ENCODE measurements at regions not wholly inside any gene's neighbourhood (a gene's known extent, or its start where the extent isn't known, plus 50 kb on each side); places are given as distances from the start of the nearest gene placed in this dataset.

DNA sequence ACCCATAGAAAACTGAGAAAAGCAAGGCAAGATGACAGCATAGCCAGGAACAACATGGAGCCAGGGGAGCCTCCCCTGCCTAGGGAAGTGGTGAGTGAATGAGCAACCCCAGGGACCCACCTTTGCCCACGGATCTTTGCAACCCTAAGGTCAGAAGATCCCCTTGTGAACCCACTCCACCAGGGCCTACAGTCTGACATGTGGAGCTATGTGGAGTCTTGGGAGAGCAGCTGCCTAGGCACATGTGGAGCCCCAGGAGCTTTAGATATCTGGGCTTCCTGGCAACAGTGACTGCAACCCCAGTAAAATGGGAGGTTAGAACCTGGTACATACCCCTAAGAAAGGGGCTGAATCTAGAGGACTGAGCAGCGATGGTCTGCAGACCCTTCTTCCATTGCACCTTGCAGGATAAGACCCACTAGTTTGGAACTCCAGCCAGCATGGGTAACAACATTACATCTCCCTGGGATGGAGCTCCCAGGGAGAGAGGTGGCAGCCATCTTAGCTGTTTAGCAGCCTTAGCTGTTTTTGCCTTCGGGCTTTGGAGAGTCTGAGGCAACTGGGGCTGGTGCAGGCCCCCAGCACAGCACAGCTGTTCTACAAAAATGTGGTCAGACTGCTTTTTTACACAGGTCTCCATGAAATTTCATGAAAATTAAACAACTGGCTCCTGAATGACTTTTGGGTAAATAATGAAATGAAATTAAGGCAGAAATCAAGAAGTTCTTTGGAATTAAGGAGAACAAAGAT is 104.7 kb upstream of the TRIM2 start:
- TF ChIP-seq, protein P1, sequence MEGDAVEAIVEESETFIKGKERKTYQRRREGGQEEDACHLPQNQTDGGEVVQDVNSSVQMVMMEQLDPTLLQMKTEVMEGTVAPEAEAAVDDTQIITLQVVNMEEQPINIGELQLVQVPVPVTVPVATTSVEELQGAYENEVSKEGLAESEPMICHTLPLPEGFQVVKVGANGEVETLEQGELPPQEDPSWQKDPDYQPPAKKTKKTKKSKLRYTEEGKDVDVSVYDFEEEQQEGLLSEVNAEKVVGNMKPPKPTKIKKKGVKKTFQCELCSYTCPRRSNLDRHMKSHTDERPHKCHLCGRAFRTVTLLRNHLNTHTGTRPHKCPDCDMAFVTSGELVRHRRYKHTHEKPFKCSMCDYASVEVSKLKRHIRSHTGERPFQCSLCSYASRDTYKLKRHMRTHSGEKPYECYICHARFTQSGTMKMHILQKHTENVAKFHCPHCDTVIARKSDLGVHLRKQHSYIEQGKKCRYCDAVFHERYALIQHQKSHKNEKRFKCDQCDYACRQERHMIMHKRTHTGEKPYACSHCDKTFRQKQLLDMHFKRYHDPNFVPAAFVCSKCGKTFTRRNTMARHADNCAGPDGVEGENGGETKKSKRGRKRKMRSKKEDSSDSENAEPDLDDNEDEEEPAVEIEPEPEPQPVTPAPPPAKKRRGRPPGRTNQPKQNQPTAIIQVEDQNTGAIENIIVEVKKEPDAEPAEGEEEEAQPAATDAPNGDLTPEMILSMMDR (IDR thresholded peaks at IDR 0.05): no peak
- TF ChIP-seq POLR2A (IDR thresholded peaks at IDR 0.05): no peak

Measured in tibial nerve (tissue), 3 donors.